Right renal cortex interstitium (tissue), 3 donors: ENCODE measurements at regions not wholly inside any gene's neighbourhood (a gene's known extent, or its start where the extent isn't known, plus 50 kb on each side); places are given as distances from the start of the nearest gene placed in this dataset.
A peak's percentile ranks its signal among the peaks of the same experiment; 100 is the strongest.
"Not testable (repeated sequence)": the region's sequence is repeated elsewhere in the genome, so short reads cannot be mapped to it uniquely, and the experiment has no call there.

ENCODE experiments used
- DNase-seq, 3 donors: peaks; one replicate each; pipeline ENCODE4 v3.0.0-alpha.2; 2013; ENCODE audit warnings: low read depth in 3 of 3, low spot score in 2 of 3

GRCh38 chr4:123025398-123025797 lies 103.0 kb upstream of the NUDT6 start:
- DNase-seq: no peak

GRCh38 chr4:123026015-123026414 lies 103.6 kb upstream of the NUDT6 start:
- not testable (repeated sequence) for DNase-seq

- no peak for DNase-seq
Measured at GRCh38 chr4:123031664-123032063, 109.3 kb upstream of the NUDT6 start.

GRCh38 chr4:123034023-123034422 lies 111.6 kb upstream of the NUDT6 start:
- DNase-seq: no peak

GRCh38 chr4:123035239-123035638 lies 112.8 kb upstream of the NUDT6 start:
- DNase-seq: no peak

- DNase-seq: no peak
Measured at GRCh38 chr4:123037804-123038203, 115.4 kb upstream of the NUDT6 start.

GRCh38 chr4:123042095-123042494 lies 119.7 kb upstream of the NUDT6 start:
- DNase-seq: no peak

GRCh38 chr4:123043013-123043412 lies 120.6 kb upstream of the NUDT6 start:
- DNase-seq: no peak

- no peak for DNase-seq
Measured at GRCh38 chr4:123043793-123044425, 121.5 kb upstream of the NUDT6 start.

GRCh38 chr4:123046096-123046495 lies 123.7 kb upstream of the NUDT6 start:
- no peak for DNase-seq

- no peak for DNase-seq
Measured at GRCh38 chr4:123050018-123050417, 127.6 kb upstream of the NUDT6 start.

- DNase-seq: no peak
Measured at GRCh38 chr4:123052007-123052406, 129.6 kb upstream of the NUDT6 start.

- no peak for DNase-seq
Measured at GRCh38 chr4:123055943-123056342, 133.5 kb upstream of the NUDT6 start.

GRCh38 chr4:123060039-123060770 lies 137.8 kb upstream of the NUDT6 start:
- no peak for DNase-seq

GRCh38 chr4:123064390-123064789 lies 142.0 kb upstream of the NUDT6 start:
- no peak for DNase-seq

- peak in 1 of 3 donors; percentile 5 for DNase-seq
Measured at GRCh38 chr4:123068081-123068480, 145.7 kb upstream of the NUDT6 start.

- DNase-seq: no peak
Measured at GRCh38 chr4:123072060-123072459, 149.7 kb upstream of the NUDT6 start.

- no peak for DNase-seq
Measured at GRCh38 chr4:123073650-123074049, 151.3 kb upstream of the NUDT6 start.

- no peak for DNase-seq
Measured at GRCh38 chr4:123077330-123077729, 154.9 kb upstream of the NUDT6 start.

- no peak for DNase-seq
Measured at GRCh38 chr4:123081971-123082370, 159.6 kb upstream of the NUDT6 start.

- DNase-seq: no peak
Measured at GRCh38 chr4:123083646-123084045, 161.2 kb upstream of the NUDT6 start.

GRCh38 chr4:123088501-123088900 lies 166.1 kb upstream of the NUDT6 start:
- no peak for DNase-seq
